Testis (tissue), 2 donors: ENCODE measurements at regions not wholly inside any gene's neighbourhood (a gene's known extent, or its start where the extent isn't known, plus 50 kb on each side); places are given as distances from the start of the nearest gene placed in this dataset.

Experiments
- DNase-seq: peaks from one replicate; pipeline ENCODE4 v3.0.0-alpha.2; 2019
- H3K27ac ChIP-seq, 2 donors: fragments of 200-600 bp; sonication (generic); one replicate each; pipeline ENCODE4 v1.5.1; 2019
- H3K27me3 ChIP-seq: fragments of 200-600 bp; sonication (generic); one replicate; pipeline ENCODE4 v1.5.1; 2019
- H3K36me3 ChIP-seq: fragments of 200-600 bp; sonication (generic); one replicate; pipeline ENCODE4 v1.5.1; 2017; ENCODE audit warnings: low read depth; ENCODE audit errors: missing control alignments
- H3K4me1 ChIP-seq: fragments of 200-600 bp; sonication (generic); one replicate; pipeline ENCODE4 v1.5.1; 2019
- H3K4me3 ChIP-seq, 2 donors: fragments of 200-600 bp; sonication (generic); one replicate each; pipeline ENCODE4 v1.5.1; 2017 to 2019
- H3K9me3 ChIP-seq: fragments of 200-600 bp; sonication (generic); one replicate; pipeline ENCODE4 v1.5.1; 2017
- CTCF ChIP-seq, 3 experiments: fragments of 450-650 bp in 2 of 3; fragments of 200-600 bp in 1 of 3; sonication (generic) in 1 of 3; IDR thresholded peaks; one replicate each; pipeline ENCODE4 v1.5.1; 2016 to 2019; ENCODE audit warnings: antibody characterized with exemption in 3 of 3, mild to moderate bottlenecking in 2 of 3, moderate library complexity in 1 of 3
- POLR2A ChIP-seq: fragments of 450-650 bp; IDR thresholded peaks from one replicate; pipeline ENCODE4 v1.6.1; 2017; ENCODE audit warnings: antibody characterized with exemption, mild to moderate bottlenecking, moderate library complexity
- WGBS, 2 donors: methylation state at CpG; one replicate each; pipeline ENCODE4 v1.1.5; 2018; 5-methylcytosine and 5-hydroxymethylcytosine counted together
- intact Hi-C: fragments of 100-400 bp; cut with DNase I; formaldehyde crosslinking; loops from one replicate; pipeline ENCODE4 v1.15.1; 2023; ENCODE audit warnings: low total_unique reads

- TF ChIP-seq CTCF (IDR thresholded peaks at IDR 0.05) = no peak
- no peak for TF ChIP-seq POLR2A
- H3K27ac ChIP-seq = no peak overlapping the region
- no peaks in the 10 kb centered on the region for H3K27me3 ChIP-seq
- DNase-seq = no peak
- H3K4me3 ChIP-seq = no peak overlapping the region
- no peaks in the 10 kb centered on the region for H3K9me3 ChIP-seq
- no peaks in the 10 kb centered on the region for H3K4me1 ChIP-seq
- intact Hi-C loops = no loop called here
- H3K36me3 ChIP-seq = no peaks in the 10 kb centered on the region
Measured at GRCh38 chr14:44438936-44439335, 68.1 kb downstream of the FSCB start.

GRCh38 chr14:44438221-44438620 is 68.9 kb downstream of the FSCB start:
- no peak for DNase-seq
- Histone ChIP-seq H3K9me3 (no peaks in the 10 kb centered on the region), H3K27me3 (no peaks in the 10 kb centered on the region), H3K4me3 (no peak overlapping the region), H3K4me1 (no peaks in the 10 kb centered on the region), H3K36me3 (no peaks in the 10 kb centered on the region), H3K27ac (no peak overlapping the region)
- no peak for TF ChIP-seq POLR2A
- no peak for TF ChIP-seq CTCF (IDR thresholded peaks at IDR 0.05)
- 41 to 88% methylated on average over 1 of the region's 1 CpG for WGBS, 2 donors
- intact Hi-C loops = no loop called here

DNA sequence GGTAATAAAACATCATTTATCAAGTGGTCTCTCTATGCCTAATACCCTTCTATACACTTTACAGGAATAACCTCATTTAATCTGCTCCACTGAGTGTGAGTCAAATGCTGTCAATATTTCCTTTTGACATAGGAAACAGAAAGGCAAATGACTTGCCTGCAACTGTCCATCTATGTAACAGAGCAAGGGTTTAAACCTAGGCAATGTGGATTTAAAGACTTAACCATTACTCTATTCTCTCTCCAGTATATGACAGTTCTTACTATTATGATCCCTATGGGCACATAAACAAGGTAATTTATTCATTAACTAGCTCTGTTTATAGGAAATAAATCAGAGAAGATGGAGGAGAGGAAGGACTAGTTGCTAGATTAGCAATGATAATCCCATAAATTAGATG is 70.6 kb downstream of the FSCB start:
- intact Hi-C loops = no loop called here
- no peak for TF ChIP-seq CTCF (IDR thresholded peaks at IDR 0.05)
- no peak for TF ChIP-seq POLR2A
- Histone ChIP-seq H3K27me3 (no peaks in the 10 kb centered on the region), H3K4me3 (no peak overlapping the region), H3K36me3 (no peaks in the 10 kb centered on the region), H3K9me3 (no peaks in the 10 kb centered on the region), H3K4me1 (no peaks in the 10 kb centered on the region), H3K27ac (no peak overlapping the region)
- no peak for DNase-seq

GRCh38 chr14:44428231-44428945 is 78.7 kb downstream of the FSCB start:
- intact Hi-C loops = no loop called here
- Histone ChIP-seq H3K27ac (no peak overlapping the region), H3K36me3 (no peaks in the 10 kb centered on the region), H3K9me3 (no peaks in the 10 kb centered on the region), H3K4me3 (no peak overlapping the region), H3K4me1 (no peaks in the 10 kb centered on the region), H3K27me3 (no peaks in the 10 kb centered on the region)
- TF ChIP-seq CTCF (IDR thresholded peaks at IDR 0.05) (no peak), POLR2A (no peak)
- no peak for DNase-seq
- 74 to 75% methylated on average over 3 of the region's 3 CpGs for WGBS, 2 donors

DNA sequence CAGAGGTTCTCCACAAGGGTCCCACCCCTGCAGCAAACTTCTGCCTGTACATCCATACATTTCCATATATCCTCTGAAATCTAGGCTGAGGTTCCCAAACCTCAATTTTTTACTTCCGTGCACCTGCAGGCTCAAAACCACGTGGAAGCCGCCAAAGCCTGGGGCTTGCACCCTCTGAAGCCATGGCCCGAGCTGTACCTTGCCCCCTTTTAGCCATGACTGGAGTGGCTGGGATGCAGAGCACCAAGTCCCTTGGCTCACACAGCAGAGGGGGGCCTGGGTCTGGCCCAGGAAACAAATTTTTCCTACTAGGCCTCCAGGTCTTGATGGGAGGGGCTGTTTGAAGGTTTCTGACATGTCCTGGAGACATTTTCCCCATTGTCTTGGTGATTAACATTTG is 84.4 kb downstream of the FSCB start:
- intact Hi-C loops = no loop called here
- Histone ChIP-seq H3K36me3 (no peaks in the 10 kb centered on the region), H3K27ac (no peak overlapping the region), H3K9me3 (no peaks in the 10 kb centered on the region), H3K4me3 (no peak overlapping the region), H3K4me1 (no peaks in the 10 kb centered on the region), H3K27me3 (no peaks in the 10 kb centered on the region)
- no peak for DNase-seq
- WGBS, 2 donors = 86 to 88% methylated on average over 3 to 4 of the region's 4 CpGs
- TF ChIP-seq CTCF (IDR thresholded peaks at IDR 0.05) (no peak), POLR2A (no peak)
